ENCODE measurements at regions not wholly inside any gene's neighbourhood (a gene's known extent, or its start where the extent isn't known, plus 50 kb on each side); places are given as distances from the start of the nearest gene placed in this dataset.

GRCh38 chr3:177739461-177739860, 542.2 kb upstream of the TBL1XR1 start:
- DNase-seq: no peak
- WGBS (ENCODE audit: insufficient coverage, low lambda C conversion rate): 91% methylated on average over 4 of the region's 5 CpGs
- no peak overlapping the region for H3K27ac ChIP-seq (ENCODE audit: low read length)

GRCh38 chr3:177740254-177740653, 543.0 kb upstream of the TBL1XR1 start:
- H3K27me3 ChIP-seq (ENCODE audit: control insufficient read depth, insufficient read depth, low read length): no peaks in the 10 kb centered on the region
- H3K4me3 ChIP-seq (ENCODE audit: low read length): no peak overlapping the region
- 40% methylated on average over 1 of the region's 3 CpGs for WGBS (ENCODE audit: insufficient coverage, low lambda C conversion rate)
- H3K36me3 ChIP-seq (ENCODE audit: control insufficient read depth, insufficient read depth, low read length): no peaks in the 10 kb centered on the region
- H3K9me3 ChIP-seq (ENCODE audit: control insufficient read depth, low read depth, low read length): no peaks in the 10 kb centered on the region
- no peak overlapping the region for H3K27ac ChIP-seq (ENCODE audit: low read length)
- no peaks in the 10 kb centered on the region for H3K4me1 ChIP-seq (ENCODE audit: control insufficient read depth, insufficient read depth, low read length)
- DNase-seq: no peak

More at GRCh38 chr3:177739461-177739860, 542.2 kb upstream of the TBL1XR1 start:
- H3K9me3 ChIP-seq (ENCODE audit: control insufficient read depth, low read depth, low read length): no peaks in the 10 kb centered on the region
- no peaks in the 10 kb centered on the region for H3K4me1 ChIP-seq (ENCODE audit: control insufficient read depth, insufficient read depth, low read length)
- no peak overlapping the region for H3K4me3 ChIP-seq (ENCODE audit: low read length)
- no peaks in the 10 kb centered on the region for H3K27me3 ChIP-seq (ENCODE audit: control insufficient read depth, insufficient read depth, low read length)
- no peaks in the 10 kb centered on the region for H3K36me3 ChIP-seq (ENCODE audit: control insufficient read depth, insufficient read depth, low read length)

DNA sequence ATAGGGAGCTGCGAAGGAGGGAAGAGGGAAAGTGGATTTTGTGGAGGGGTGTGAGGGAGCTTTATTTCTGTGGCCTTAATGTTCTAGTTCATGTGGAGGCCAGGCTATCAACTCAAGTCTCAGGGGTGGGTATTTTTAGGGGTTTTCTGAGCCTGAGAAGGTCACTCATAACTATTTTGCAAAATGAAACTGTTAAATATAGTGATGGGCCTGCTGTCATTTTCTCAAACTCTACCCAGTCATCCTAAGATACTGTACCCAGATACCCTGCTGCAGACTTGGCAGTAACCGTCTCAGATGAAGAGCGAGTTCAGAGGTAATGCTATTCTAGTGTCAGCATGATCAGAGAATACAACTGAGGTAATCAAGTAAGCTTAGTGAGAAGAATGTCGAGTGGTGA, 545.0 kb upstream of the TBL1XR1 start:
- no peaks in the 10 kb centered on the region for H3K36me3 ChIP-seq (ENCODE audit: control insufficient read depth, insufficient read depth, low read length)
- H3K4me3 ChIP-seq (ENCODE audit: low read length): no peak overlapping the region
- no peak for DNase-seq
- no peaks in the 10 kb centered on the region for H3K9me3 ChIP-seq (ENCODE audit: control insufficient read depth, low read depth, low read length)
- H3K27ac ChIP-seq (ENCODE audit: low read length): no peak overlapping the region
- 89% methylated on average over 1 of the region's 4 CpGs for WGBS (ENCODE audit: insufficient coverage, low lambda C conversion rate)
- no peaks in the 10 kb centered on the region for H3K4me1 ChIP-seq (ENCODE audit: control insufficient read depth, insufficient read depth, low read length)
- H3K27me3 ChIP-seq (ENCODE audit: control insufficient read depth, insufficient read depth, low read length): no peaks in the 10 kb centered on the region

DNA sequence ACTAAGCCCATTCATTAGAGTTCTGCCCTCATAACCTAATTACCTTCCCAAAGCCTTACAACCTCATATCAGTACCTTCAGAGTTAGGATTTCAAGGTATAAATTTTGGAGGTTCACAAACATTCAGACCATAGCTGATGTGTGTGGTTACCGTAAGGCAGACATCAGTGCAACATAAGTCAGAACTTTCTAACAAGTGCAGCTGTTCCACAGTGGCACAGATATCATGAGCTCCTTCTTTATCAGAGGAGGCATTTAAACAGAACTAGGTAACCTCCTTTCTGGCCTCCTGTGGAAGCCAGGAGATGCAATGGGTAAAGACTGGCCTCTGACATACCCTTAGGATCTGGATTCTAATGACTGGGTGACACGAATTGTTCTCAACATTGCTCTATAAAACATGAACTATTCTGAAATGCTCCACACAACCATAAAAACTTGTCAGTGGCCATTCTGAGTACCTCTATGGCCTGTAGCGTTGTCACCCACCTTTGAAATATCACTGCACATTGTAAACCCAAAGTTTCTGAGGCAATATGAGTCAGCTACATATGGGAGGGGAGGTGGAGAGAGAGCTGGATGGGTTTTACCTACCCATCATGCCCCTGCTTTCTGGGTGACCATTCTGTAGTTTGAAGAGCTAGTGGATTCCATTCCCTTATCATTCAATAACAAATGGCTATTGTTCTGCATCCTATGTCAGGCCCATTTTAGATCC, 546.0 kb upstream of the TBL1XR1 start:
- DNase-seq: no peak
- no peaks in the 10 kb centered on the region for H3K27me3 ChIP-seq (ENCODE audit: control insufficient read depth, insufficient read depth, low read length)
- no peak overlapping the region for H3K4me3 ChIP-seq (ENCODE audit: low read length)
- no peak overlapping the region for H3K27ac ChIP-seq (ENCODE audit: low read length)
- H3K4me1 ChIP-seq (ENCODE audit: control insufficient read depth, insufficient read depth, low read length): no peaks in the 10 kb centered on the region
- WGBS (ENCODE audit: insufficient coverage, low lambda C conversion rate): no CpG with 5 or more reads among the region's 3 CpGs
- no peaks in the 10 kb centered on the region for H3K36me3 ChIP-seq (ENCODE audit: control insufficient read depth, insufficient read depth, low read length)
- no peaks in the 10 kb centered on the region for H3K9me3 ChIP-seq (ENCODE audit: control insufficient read depth, low read depth, low read length)

DNA sequence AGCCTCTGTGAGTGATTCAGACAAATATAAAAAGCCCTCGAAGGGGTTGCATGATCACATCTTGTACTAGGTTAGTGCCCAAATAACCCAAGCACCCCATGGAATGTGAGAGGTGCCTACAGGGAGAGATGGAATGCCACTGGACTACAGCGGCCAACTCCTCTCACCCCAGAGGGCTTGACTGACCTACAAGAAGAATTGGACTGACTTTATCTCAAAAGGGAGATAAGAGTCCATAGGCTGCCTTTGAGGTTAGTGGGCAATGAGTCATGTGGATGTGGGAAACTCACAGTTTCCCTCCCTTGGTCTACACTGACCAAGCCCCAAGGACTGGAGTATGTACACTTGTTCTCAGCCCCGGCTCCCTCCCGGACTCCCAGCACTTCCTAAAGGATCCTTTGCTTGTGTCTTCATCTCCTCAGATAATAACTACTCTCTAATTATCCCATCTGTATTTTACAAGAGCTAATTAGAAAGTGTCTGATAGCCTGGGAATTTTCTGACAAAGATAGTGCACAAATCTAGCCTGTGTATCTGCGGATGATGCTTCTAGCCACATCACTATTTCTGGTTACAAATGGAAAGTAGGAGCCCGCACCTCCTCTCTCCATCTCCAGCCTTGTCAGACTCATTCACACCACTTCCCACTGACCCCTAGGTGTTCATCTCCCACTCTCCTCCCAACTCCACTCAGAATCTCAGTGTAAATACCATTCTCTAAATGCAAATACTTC, 547.8 kb upstream of the TBL1XR1 start:
- Histone ChIP-seq H3K4me1 (ENCODE audit: control insufficient read depth, insufficient read depth, low read length) (no peaks in the 10 kb centered on the region), H3K36me3 (ENCODE audit: control insufficient read depth, insufficient read depth, low read length) (no peaks in the 10 kb centered on the region), H3K9me3 (ENCODE audit: control insufficient read depth, low read depth, low read length) (no peaks in the 10 kb centered on the region), H3K27ac (ENCODE audit: low read length) (no peak overlapping the region), H3K27me3 (ENCODE audit: control insufficient read depth, insufficient read depth, low read length) (no peaks in the 10 kb centered on the region), H3K4me3 (ENCODE audit: low read length) (no peak overlapping the region)
- no peak for DNase-seq
- no CpG with 5 or more reads among the region's 6 CpGs for WGBS (ENCODE audit: insufficient coverage, low lambda C conversion rate)

DNA sequence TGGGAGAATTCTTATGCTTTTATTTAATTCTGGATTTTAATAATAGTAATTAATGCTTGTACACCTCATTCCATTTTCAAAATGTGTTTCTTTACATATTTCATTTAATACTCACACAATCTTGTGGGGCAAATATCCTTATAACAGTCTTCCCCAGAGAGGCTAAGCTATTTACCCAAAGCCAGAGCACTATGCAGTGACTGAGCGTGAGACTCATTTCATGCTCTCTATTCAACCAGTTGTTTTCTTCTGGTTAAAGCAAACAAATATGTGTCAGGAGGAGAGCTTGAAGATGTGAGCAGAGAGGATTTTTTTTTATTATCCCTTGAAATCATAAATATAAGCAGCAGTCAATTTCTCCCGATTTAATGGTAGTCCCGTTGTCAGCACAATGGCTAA, 548.3 kb upstream of the TBL1XR1 start:
- WGBS (ENCODE audit: insufficient coverage, low lambda C conversion rate): no CpG with 5 or more reads among the region's 3 CpGs
- Histone ChIP-seq H3K4me3 (ENCODE audit: low read length) (no peak overlapping the region), H3K9me3 (ENCODE audit: control insufficient read depth, low read depth, low read length) (no peaks in the 10 kb centered on the region), H3K36me3 (ENCODE audit: control insufficient read depth, insufficient read depth, low read length) (no peaks in the 10 kb centered on the region), H3K4me1 (ENCODE audit: control insufficient read depth, insufficient read depth, low read length) (no peaks in the 10 kb centered on the region), H3K27ac (ENCODE audit: low read length) (no peak overlapping the region), H3K27me3 (ENCODE audit: control insufficient read depth, insufficient read depth, low read length) (no peaks in the 10 kb centered on the region)
- no peak for DNase-seq

- Histone ChIP-seq H3K27me3 (ENCODE audit: control insufficient read depth, insufficient read depth, low read length) (no peaks in the 10 kb centered on the region), H3K27ac (ENCODE audit: low read length) (no peak overlapping the region), H3K4me1 (ENCODE audit: control insufficient read depth, insufficient read depth, low read length) (no peaks in the 10 kb centered on the region), H3K9me3 (ENCODE audit: control insufficient read depth, low read depth, low read length) (no peaks in the 10 kb centered on the region), H3K36me3 (ENCODE audit: control insufficient read depth, insufficient read depth, low read length) (no peaks in the 10 kb centered on the region), H3K4me3 (ENCODE audit: low read length) (no peak overlapping the region)
- no peak for DNase-seq
- WGBS (ENCODE audit: insufficient coverage, low lambda C conversion rate): 86% methylated on average over 1 of the region's 3 CpGs
Observed at GRCh38 chr3:177746337-177746933, 549.2 kb upstream of the TBL1XR1 start.

GRCh38 chr3:177749836-177750235, 552.6 kb upstream of the TBL1XR1 start:
- Histone ChIP-seq H3K4me3 (ENCODE audit: low read length) (no peak overlapping the region), H3K27ac (ENCODE audit: low read length) (no peak overlapping the region), H3K4me1 (ENCODE audit: control insufficient read depth, insufficient read depth, low read length) (no peaks in the 10 kb centered on the region), H3K9me3 (ENCODE audit: control insufficient read depth, low read depth, low read length) (no peaks in the 10 kb centered on the region), H3K27me3 (ENCODE audit: control insufficient read depth, insufficient read depth, low read length) (no peaks in the 10 kb centered on the region), H3K36me3 (ENCODE audit: control insufficient read depth, insufficient read depth, low read length) (no peaks in the 10 kb centered on the region)
- no peak for DNase-seq
- WGBS (ENCODE audit: insufficient coverage, low lambda C conversion rate): 80% methylated on average over 1 of the region's 1 CpG

- DNase-seq: no peak
- H3K4me3 ChIP-seq (ENCODE audit: low read length): no peak overlapping the region
- H3K27ac ChIP-seq (ENCODE audit: low read length): no peak overlapping the region
- H3K36me3 ChIP-seq (ENCODE audit: control insufficient read depth, insufficient read depth, low read length): no peaks in the 10 kb centered on the region
- no peaks in the 10 kb centered on the region for H3K4me1 ChIP-seq (ENCODE audit: control insufficient read depth, insufficient read depth, low read length)
- no peaks in the 10 kb centered on the region for H3K9me3 ChIP-seq (ENCODE audit: control insufficient read depth, low read depth, low read length)
- no CpG with 5 or more reads among the region's 1 CpG for WGBS (ENCODE audit: insufficient coverage, low lambda C conversion rate)
- no peaks in the 10 kb centered on the region for H3K27me3 ChIP-seq (ENCODE audit: control insufficient read depth, insufficient read depth, low read length)
Observed at GRCh38 chr3:177750436-177750835, 553.2 kb upstream of the TBL1XR1 start.

- DNase-seq: no peak
Observed at GRCh38 chr3:177751770-177752169, 554.5 kb upstream of the TBL1XR1 start.

More at GRCh38 chr3:177751770-177752169, 554.5 kb upstream of the TBL1XR1 start:
- no peaks in the 10 kb centered on the region for H3K4me1 ChIP-seq (ENCODE audit: control insufficient read depth, insufficient read depth, low read length)
- no peaks in the 10 kb centered on the region for H3K27me3 ChIP-seq (ENCODE audit: control insufficient read depth, insufficient read depth, low read length)
- H3K36me3 ChIP-seq (ENCODE audit: control insufficient read depth, insufficient read depth, low read length): no peaks in the 10 kb centered on the region
- H3K9me3 ChIP-seq (ENCODE audit: control insufficient read depth, low read depth, low read length): no peaks in the 10 kb centered on the region
- no peak overlapping the region for H3K27ac ChIP-seq (ENCODE audit: low read length)
- H3K4me3 ChIP-seq (ENCODE audit: low read length): no peak overlapping the region
- no CpG with 5 or more reads among the region's 4 CpGs for WGBS (ENCODE audit: insufficient coverage, low lambda C conversion rate)

All from large intestine (tissue), 3 donors.